Body of pancreas (tissue), 4 donors: ENCODE measurements at regions not wholly inside any gene's neighbourhood (a gene's known extent, or its start where the extent isn't known, plus 50 kb on each side); places are given as distances from the start of the nearest gene placed in this dataset.

Experiments
- CTCF ChIP-seq, 7 experiments: fragments of 450-650 bp in 4 of 7; fragments of 200-600 bp in 3 of 7; sonication (generic) in 3 of 7; IDR thresholded peaks; one replicate each; pipeline ENCODE4 v1.5.1; 2016 to 2019; ENCODE audit warnings: antibody characterized with exemption in 7 of 7
- POLR2A ChIP-seq, 3 donors: fragments of 450-650 bp; IDR thresholded peaks; one replicate each; pipeline ENCODE4 v1.6.1; 2016; ENCODE audit warnings: antibody characterized with exemption in 3 of 3, mild to moderate bottlenecking in 2 of 3

- TF ChIP-seq CTCF (IDR thresholded peaks at IDR 0.05) (no peak), POLR2A (IDR thresholded peaks at IDR 0.05) (no peak)
These were observed 253.7 kb upstream of the THBS1 start for GRCh38 chr15:39327005-39327730.
